H1 (cell line): ENCODE measurements at regions not wholly inside any gene's neighbourhood (a gene's known extent, or its start where the extent isn't known, plus 50 kb on each side); places are given as distances from the start of the nearest gene placed in this dataset.

Experiments
- CTCF ChIA-PET: fragments of 300-600 bp; sonication (Branson Sonifier 250); formaldehyde crosslinking; loops from one replicate; lab custom pipeline; 2021; ENCODE audit not compliant: partially characterized antibody; lab: Charles Lee
- POLR2A ChIA-PET: fragments of 300-600 bp; sonication (Branson Sonifier 250); formaldehyde crosslinking; loops from one replicate; lab custom pipeline; 2021; ENCODE audit warnings: inconsistent platforms; ENCODE audit not compliant: partially characterized antibody; lab: Charles Lee
- DNase-seq, 2 experiments: peaks; one replicate each; pipeline versions ENCODE4 v3.0.0 to v3.0.0-alpha.2; 2010 to 2022; ENCODE audit warnings: low spot score in 2 of 2, low read depth in 1 of 2, mixed read lengths in 1 of 2
- FAIRE-seq: peaks from 2 replicates; lab custom pipeline; 2011; peaks lifted over from hg19 to GRCh38; lab: Jason Lieb, UNC
- H2AFZ ChIP-seq: 2 replicates; pipeline ENCODE4 v1.8.1; 2012; ENCODE audit warnings: low read length, inconsistent platforms
- H2AK5ac ChIP-seq: 2 replicates; pipeline ENCODE4 v1.6.1; 2013; ENCODE audit warnings: low read depth, low read length
- H2BK120ac ChIP-seq: replicated peaks from 2 replicates; pipeline ENCODE3; 2013; ENCODE audit warnings: low read depth, low read length, inconsistent platforms
- H2BK12ac ChIP-seq: 2 replicates; pipeline ENCODE4 v1.6.1; 2013; ENCODE audit warnings: low read depth, low read length
- H2BK15ac ChIP-seq: 2 replicates; pipeline ENCODE4 v1.6.1; 2013; ENCODE audit warnings: low read length
- H2BK20ac ChIP-seq: 2 replicates; pipeline ENCODE4 v1.6.1; 2013; ENCODE audit warnings: low read length
- H2BK5ac ChIP-seq: 2 replicates; pipeline ENCODE4 v1.6.1; 2013; ENCODE audit warnings: low read depth, low read length
- H3K14ac ChIP-seq: 2 replicates; pipeline ENCODE4 v1.6.1; 2013; ENCODE audit warnings: inconsistent platforms; ENCODE audit not compliant: insufficient read length
- H3K18ac ChIP-seq: 2 replicates; pipeline ENCODE4 v1.6.1; 2013; ENCODE audit warnings: low read length; ENCODE audit errors: extremely low read depth
- H3K23ac ChIP-seq: 2 replicates; pipeline ENCODE4 v1.6.1; 2013; ENCODE audit warnings: inconsistent platforms; ENCODE audit not compliant: insufficient read length
- H3K23me2 ChIP-seq: 2 replicates; pipeline ENCODE4 v1.6.1; 2013; ENCODE audit warnings: low read depth, low read length
- H3K27ac ChIP-seq: 2 replicates; pipeline ENCODE4 v1.6.1; 2011; ENCODE audit warnings: low read depth, low read length, inconsistent platforms
- H3K27me3 ChIP-seq, 4 experiments: replicated peaks in 1 of 4; 1 replicate in 1 of 4; 2 replicates in 3 of 4; pipeline versions ENCODE4 v1.6.1 to v1.8.1; 2011 to 2013; ENCODE audit warnings: low read length in 3 of 4, mild to moderate bottlenecking in 3 of 4, inconsistent platforms in 2 of 4, mixed read lengths in 2 of 4, moderate library complexity in 1 of 4; ENCODE audit not compliant: control insufficient read depth in 3 of 4, insufficient read depth in 3 of 4; ENCODE audit errors: extremely low read depth in 1 of 4
- H3K36me3 ChIP-seq, 4 experiments: 2 replicates each; pipeline versions ENCODE4 v1.6.1 to v1.8.1; 2011 to 2013; ENCODE audit warnings: mild to moderate bottlenecking in 4 of 4, low read length in 3 of 4, moderate library complexity in 2 of 4, control low read depth in 1 of 4, inconsistent platforms in 1 of 4; ENCODE audit not compliant: insufficient read depth in 4 of 4, control insufficient read depth in 2 of 4
- H3K4ac ChIP-seq: replicated peaks from 2 replicates; pipeline ENCODE3; 2013; ENCODE audit warnings: low read length, low read depth, mixed read lengths, inconsistent platforms; ENCODE audit not compliant: insufficient read length
- H3K4me1 ChIP-seq, 4 experiments: replicated peaks in 1 of 4; 1 replicate in 1 of 4; 2 replicates in 3 of 4; pipeline versions ENCODE4 v1.6.1 to v1.8.1; 2011 to 2013; ENCODE audit warnings: low read length in 3 of 4, inconsistent platforms in 2 of 4, mixed read lengths in 1 of 4; ENCODE audit not compliant: insufficient read depth in 4 of 4, control insufficient read depth in 3 of 4
- H3K4me2 ChIP-seq, 2 experiments: 2 replicates each; pipeline versions ENCODE4 v1.6.1 to v1.8.1; 2011 to 2013; ENCODE audit warnings: low read depth in 2 of 2, low read length in 2 of 2, control low read depth in 1 of 2, inconsistent platforms in 1 of 2, mild to moderate bottlenecking in 1 of 2; ENCODE audit not compliant: insufficient read depth in 1 of 2
- H3K4me3 ChIP-seq, 4 experiments: fragments of 200-600, 300-600 bp in 1 of 4; sonication (generic), shearing (Covaris generic), sonication (Bioruptor Twin) in 1 of 4; 2 replicates each; pipeline versions ENCODE4 v1.5.1 to v1.8.1; 2011 to 2016; ENCODE audit warnings: low read length in 4 of 4, low read depth in 3 of 4, control low read depth in 2 of 4, inconsistent platforms in 2 of 4, mild to moderate bottlenecking in 2 of 4, mixed read lengths in 1 of 4, moderate library complexity in 1 of 4; ENCODE audit not compliant: insufficient read depth in 2 of 4; ENCODE audit errors: extremely low read depth in 1 of 4
- H3K56ac ChIP-seq: replicated peaks from 2 replicates; pipeline ENCODE3; 2013; ENCODE audit warnings: low read depth, mild to moderate bottlenecking, mixed read lengths, low read length, inconsistent platforms; ENCODE audit not compliant: insufficient read length
- H3K79me1 ChIP-seq: 2 replicates; pipeline ENCODE4 v1.6.1; 2013; ENCODE audit warnings: low read depth, low read length, control low read depth
- H3K79me2 ChIP-seq, 2 experiments: 2 replicates each; pipeline versions ENCODE4 v1.6.1 to v1.8.1; 2012 to 2013; ENCODE audit warnings: low read length in 2 of 2, mild to moderate bottlenecking in 2 of 2, inconsistent platforms in 1 of 2; ENCODE audit not compliant: insufficient read depth in 2 of 2, control insufficient read depth in 1 of 2
- H3K9ac ChIP-seq, 4 experiments: replicated peaks in 1 of 4; 1 replicate in 1 of 4; 2 replicates in 3 of 4; pipeline versions ENCODE4 v1.6.1 to v1.8.1; 2011 to 2013; ENCODE audit warnings: low read depth in 3 of 4, low read length in 3 of 4, control low read depth in 2 of 4, mild to moderate bottlenecking in 2 of 4, moderate library complexity in 2 of 4, inconsistent platforms in 1 of 4; ENCODE audit errors: extremely low read depth in 1 of 4
- H3K9me3 ChIP-seq, 2 experiments: 2 replicates each; pipeline versions ENCODE4 v1.6.1 to v1.8.1; 2012 to 2013; ENCODE audit warnings: mild to moderate bottlenecking in 2 of 2, moderate library complexity in 2 of 2, control low read depth in 1 of 2, inconsistent platforms in 1 of 2, low read depth in 1 of 2, low read length in 1 of 2, mixed read lengths in 1 of 2; ENCODE audit not compliant: insufficient read depth in 2 of 2
- H4K20me1 ChIP-seq, 2 experiments: replicated peaks in 1 of 2; 2 replicates each; pipeline versions ENCODE3 to v1.8.1; 2011 to 2013; ENCODE audit warnings: inconsistent platforms in 2 of 2, low read length in 2 of 2, mild to moderate bottlenecking in 1 of 2; ENCODE audit not compliant: insufficient read depth in 2 of 2, control insufficient read depth in 1 of 2
- H4K5ac ChIP-seq: 2 replicates; pipeline ENCODE4 v1.6.1; 2013; ENCODE audit warnings: low read length, low read depth, mixed read lengths, inconsistent platforms; ENCODE audit not compliant: insufficient read length
- H4K8ac ChIP-seq: 2 replicates; pipeline ENCODE4 v1.8.0; 2013; ENCODE audit warnings: mild to moderate bottlenecking, moderate library complexity, low read length, inconsistent platforms; ENCODE audit not compliant: insufficient read depth; ENCODE audit errors: extremely low read depth
- H4K91ac ChIP-seq: replicated peaks from 2 replicates; pipeline ENCODE3; 2013; ENCODE audit warnings: low read length, mixed read lengths, inconsistent platforms; ENCODE audit not compliant: insufficient read length
- CTBP2 ChIP-seq: IDR thresholded peaks from 2 replicates; pipeline ENCODE4 v1.7.0; 2011; ENCODE audit warnings: borderline replicate concordance, mild to moderate bottlenecking, moderate library complexity, mixed read lengths, low read length; ENCODE audit not compliant: insufficient read depth, insufficient read length
- WGBS, 2 experiments: shearing (Covaris generic) in 1 of 2; methylation state at CpG; one replicate each; pipeline versions ENCODE4 v1.1.6 to v1.1.7; 2013 to 2015; ENCODE audit warnings: low lambda C conversion rate in 2 of 2, mixed read lengths in 2 of 2, inconsistent platforms in 1 of 2, low coverage in 1 of 2, missing lambda C conversion rate in 1 of 2; ENCODE audit not compliant: insufficient replicate concordance in 2 of 2, insufficient coverage in 1 of 2, insufficient read length in 1 of 2; ENCODE audit errors: extremely low coverage in 1 of 2, missing lambda C conversion rate in 1 of 2; 5-methylcytosine and 5-hydroxymethylcytosine counted together

- Histone ChIP-seq H2AK5ac (no peak overlapping the region), H2BK20ac (no peak overlapping the region), H2BK5ac (no peak overlapping the region), H3K27me3 (no peaks in the 10 kb centered on the region), H4K8ac (no peak overlapping the region), H3K4me2 (no peak overlapping the region), H3K79me1 (no peaks in the 10 kb centered on the region), H3K27ac (no peak overlapping the region), H3K56ac (no peak overlapping the region), H2BK15ac (no peak overlapping the region), H3K36me3 (no peaks in the 10 kb centered on the region), H4K91ac (no peak overlapping the region), H2AFZ (no peak overlapping the region), H3K23ac (no peak overlapping the region), H3K4ac (no peak overlapping the region), H3K4me3 (no peak overlapping the region), H2BK120ac (no peak overlapping the region), H3K18ac (no peak overlapping the region), H3K9ac (no peak overlapping the region), H4K5ac (no peak overlapping the region), H4K20me1 (no peaks in the 10 kb centered on the region), H2BK12ac (no peak overlapping the region), H3K14ac (no peak overlapping the region), H3K23me2 (no peaks in the 10 kb centered on the region), H3K79me2 (no peaks in the 10 kb centered on the region), H3K4me1 (no peaks in the 10 kb centered on the region), H3K9me3 (no peaks in the 10 kb centered on the region)
- DNase-seq (no peak), FAIRE-seq (no peak)
- whole genome bisulfite sequencing, 2 experiments, result 100% methylated on average over 1 of the region's 1 CpG; no CpG with 5 or more reads in 1 of the 2 experiments
- CTCF ChIA-PET, result interaction anchor here (1.0 kb wide), 1 partner anchor 12 kb away, joined by 3 read pairs; no protein-coding TSS in a partner anchor
- POLR2A ChIA-PET, result no interaction called here
- no peak for TF ChIP-seq CTBP2
Observed at GRCh38 chr20:7346562-7346961, 579.1 kb downstream of the BMP2 start.
